Right forelimb (tissue), 1 donor: ENCODE measurements at regions not wholly inside any gene's neighbourhood (a gene's known extent, or its start where the extent isn't known, plus 50 kb on each side); places are given as distances from the start of the nearest gene placed in this dataset.

Source experiments
- DNase-seq: peaks from one replicate; pipeline ENCODE4 v3.0.0-alpha.2; 2018

DNA sequence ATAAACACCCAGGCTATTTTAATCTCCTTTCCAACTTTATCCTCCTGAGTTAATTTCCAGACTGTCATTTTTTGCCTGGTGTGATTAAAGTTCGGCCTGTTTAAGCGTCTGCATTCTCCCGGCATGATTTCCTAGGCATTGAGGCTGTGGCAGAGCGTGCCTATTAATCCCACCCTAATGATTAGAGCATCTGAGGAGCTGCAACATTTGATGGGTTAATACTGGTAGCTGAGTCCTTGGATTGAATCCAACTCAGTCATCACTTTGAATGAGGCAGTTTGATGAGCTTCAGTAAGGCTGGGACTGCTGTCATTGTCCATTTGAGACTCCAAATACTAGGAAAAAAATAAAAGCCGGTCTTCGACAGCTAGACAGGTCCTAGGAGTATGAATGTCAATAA, 882.5 kb downstream of the SLC4A3 start:
- DNase-seq = no peak

DNA sequence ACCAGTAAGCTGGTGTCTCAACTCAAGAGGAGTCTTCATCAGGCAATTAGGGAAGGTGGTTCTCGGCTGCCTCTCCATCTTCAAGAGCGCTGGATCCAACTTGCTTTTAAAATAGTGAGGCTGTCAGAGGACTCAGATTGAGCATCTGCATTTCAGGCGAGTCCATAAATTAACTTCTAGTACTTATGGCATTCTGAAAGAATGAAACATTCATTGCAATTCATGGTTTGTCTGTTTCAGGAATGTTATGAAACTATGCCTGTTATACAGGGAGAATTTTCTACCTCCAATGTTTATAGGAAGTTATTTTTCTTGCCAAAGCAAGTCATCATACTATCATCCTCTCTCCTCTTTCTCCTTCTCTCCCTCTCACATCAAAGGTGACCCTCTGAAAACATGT, 883.2 kb downstream of the SLC4A3 start:
- no peak for DNase-seq

DNA sequence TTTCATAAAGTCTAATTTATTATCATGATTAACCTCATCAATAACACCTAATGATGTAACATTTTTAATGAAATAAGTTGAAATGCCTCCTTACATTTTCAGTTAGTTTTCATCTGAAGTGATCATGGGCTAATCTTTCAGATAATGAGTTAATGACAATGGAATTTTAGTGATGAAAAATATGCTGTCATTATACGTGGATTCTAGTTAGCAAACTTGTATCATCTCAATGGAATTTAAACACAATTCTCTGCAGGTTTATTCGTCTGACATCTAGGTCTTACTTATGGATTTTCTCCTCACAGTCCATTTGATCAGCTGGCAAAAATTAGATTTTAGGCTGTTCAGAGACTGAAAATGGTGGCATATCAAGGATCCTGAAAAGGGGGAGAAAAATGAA, 885.0 kb downstream of the SLC4A3 start:
- no peak for DNase-seq

DNA sequence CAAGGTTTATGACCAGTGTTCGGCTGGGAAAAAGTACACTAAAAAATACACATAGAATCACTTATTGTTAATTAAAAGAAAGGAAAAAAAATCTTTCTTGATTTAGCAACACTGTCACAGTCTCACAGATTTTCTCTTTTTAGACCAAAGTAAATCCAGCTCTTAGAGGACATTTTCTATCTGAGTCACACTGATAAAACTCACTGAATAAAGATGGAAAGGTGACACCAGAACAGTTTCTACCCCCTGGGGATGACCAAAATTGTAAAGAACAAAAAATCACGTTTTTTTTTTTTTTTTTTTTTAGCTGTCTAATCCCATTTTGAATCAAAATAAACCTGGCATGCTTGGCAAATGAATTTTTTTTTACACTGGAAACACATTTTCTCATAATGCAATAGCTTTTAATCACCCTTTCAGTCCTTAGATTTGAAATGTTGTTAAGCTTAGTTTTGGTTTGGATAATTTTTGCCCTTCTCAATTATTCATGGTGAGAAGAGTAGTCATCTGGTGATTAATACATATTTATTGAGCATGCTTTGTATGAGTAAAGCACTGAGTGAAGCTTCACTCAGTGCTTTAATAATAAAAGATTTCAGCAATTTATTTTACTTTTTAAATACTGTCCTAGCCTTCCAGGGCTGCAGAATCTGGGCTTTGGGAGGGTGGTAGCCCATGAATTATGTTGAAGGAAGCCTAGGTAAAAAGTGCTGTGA, 886.3 kb downstream of the SLC4A3 start:
- DNase-seq = no peak

DNA sequence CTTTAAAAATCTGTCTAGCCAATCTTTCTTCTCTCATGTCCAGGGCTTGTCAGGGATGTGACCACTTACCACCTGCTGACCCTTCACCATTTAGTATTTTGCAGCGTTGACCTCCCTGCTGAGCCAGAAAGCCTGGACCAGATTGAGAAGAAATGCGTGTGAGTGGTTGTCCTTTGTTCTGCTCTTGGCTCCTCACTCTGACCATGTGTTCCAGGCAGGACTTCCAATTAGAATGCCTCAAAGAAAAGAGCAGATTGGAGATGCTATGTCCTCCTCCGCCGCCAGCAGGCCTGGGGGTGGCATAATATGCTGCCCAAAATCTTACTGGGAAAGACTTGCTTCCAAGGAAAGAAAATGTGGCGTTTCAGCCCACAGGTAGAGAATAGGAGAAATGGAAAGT, 894.1 kb downstream of the SLC4A3 start:
- DNase-seq = no peak

DNA sequence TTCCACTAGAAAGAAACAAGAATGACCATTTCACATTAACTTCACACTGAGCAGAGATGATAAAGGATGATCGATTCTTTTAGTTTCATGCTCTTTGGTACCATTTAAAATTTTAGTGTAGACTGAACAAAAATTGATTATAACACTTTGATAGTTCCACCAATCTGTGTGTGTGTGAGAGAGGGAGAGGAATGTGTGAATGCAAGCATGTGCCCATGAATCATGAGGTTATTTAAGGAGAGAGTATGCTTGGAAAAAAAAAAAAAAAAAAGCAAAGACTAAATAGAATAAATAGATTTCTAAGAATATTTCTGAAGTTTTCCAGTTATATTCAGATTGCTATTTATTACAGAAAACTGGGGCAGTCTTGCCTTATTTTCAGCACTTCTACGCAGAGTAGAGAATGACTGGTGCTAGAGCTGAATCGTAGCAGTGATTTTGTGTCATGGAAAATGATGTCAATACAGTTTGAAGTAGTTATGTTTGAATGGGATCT, 900.8 kb downstream of the SLC4A3 start:
- no peak for DNase-seq

DNA sequence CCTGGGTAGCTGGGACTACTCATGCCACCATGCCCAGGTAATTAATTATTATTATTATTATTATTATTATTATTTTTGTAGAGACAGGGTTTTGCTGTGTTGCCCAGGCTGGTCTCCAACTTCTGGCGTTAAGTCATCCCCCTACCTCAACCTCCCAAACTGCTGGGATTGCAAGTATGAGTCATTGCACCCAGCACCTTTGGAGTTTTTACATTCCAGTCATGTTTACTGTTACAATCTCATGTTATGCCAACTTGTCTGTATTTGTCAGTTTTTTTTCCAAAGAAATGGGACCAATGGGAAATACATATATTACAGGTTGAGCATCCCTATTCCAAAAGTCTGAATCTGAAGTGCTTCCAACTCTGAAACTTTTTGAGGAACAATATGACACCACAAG, 903.8 kb downstream of the SLC4A3 start:
- no peak for DNase-seq

DNA sequence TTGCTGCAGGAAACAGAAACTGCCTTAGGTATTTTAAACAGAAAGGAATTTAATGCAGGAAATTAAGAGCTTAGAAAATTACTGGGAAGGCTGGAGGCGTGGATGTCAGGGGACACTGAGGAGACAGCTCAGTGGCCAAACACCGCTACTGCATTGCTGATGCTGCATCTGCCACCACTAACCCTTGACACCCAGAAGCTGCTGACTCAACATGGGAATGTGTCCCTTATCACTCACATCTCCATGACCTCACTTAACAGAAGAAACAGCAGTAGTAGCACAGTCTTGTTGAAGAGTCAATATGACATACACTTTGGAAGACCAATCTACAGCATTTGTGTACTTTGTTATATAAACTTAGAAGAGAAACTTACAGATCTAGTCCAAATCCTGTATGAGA, 906.1 kb downstream of the SLC4A3 start:
- DNase-seq = no peak

DNA sequence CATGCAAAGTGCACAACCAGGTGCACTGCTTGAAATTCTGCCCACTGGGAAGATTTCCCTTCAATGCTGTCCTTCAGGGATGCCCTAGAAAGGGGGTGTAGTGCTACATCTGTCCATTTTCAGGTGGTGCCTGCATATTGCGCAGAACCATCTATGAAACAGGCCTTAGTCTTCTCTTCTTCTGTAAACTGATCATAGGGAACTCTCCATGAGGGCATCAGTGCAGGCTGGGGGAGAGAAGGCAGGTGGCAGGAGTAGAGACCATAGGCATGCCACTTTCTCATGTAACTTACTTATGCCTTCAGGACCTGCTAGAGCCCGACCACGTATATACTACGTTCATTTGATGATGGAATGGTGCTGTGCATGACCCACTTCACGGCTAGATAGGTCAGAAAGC, 912.1 kb downstream of the SLC4A3 start:
- no peak for DNase-seq

DNA sequence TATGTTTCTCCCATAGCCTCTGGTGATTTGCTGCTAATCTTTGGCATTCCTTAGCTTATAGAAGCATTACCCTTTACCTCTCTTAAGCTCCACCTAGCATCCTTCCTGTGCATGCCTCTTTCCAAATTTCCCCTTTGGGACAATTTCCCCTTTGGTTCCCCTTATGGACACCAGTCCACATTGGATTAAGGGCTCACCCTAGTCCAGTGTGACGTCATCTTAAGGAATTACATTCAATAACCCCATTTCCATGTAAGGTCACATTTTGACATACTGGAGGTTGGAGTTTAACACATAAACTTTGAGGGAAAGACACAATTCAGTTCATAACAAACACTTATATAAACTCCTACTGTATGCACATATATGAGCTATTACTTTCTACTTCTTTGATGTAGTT, 916.6 kb downstream of the SLC4A3 start:
- DNase-seq = no peak

DNA sequence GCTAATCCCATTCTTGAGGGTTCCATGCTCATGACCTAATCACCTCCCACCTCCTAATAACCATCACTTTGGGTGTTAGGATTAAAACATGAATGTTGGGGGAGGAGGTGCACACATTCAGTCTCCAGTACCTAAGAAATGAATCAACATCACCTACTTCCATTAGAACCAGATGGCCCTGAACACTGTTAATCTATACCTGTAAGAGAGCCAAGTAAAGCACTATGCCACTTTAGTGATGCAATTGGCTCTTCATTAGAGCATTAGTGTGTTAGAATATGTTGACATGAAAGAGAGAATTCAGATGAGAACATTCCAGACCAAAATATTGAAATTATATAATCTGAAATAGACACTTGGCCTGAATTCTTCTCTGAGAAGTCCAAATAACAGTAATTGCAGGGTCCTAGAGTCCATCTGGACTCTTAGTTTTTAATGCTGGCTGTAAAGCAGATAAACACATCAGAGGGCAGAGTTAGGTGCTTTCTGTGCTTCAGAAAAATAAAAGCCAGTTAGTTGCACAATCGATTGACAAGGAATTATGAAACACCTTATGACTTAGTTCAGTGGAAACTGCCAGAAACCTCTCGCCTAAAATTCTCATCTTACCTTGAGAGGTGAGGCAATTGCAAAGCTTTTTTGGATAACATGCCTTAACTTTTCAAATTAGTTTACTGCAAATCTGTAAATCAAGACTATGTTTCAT, 923.7 kb downstream of the SLC4A3 start:
- DNase-seq = no peak

DNA sequence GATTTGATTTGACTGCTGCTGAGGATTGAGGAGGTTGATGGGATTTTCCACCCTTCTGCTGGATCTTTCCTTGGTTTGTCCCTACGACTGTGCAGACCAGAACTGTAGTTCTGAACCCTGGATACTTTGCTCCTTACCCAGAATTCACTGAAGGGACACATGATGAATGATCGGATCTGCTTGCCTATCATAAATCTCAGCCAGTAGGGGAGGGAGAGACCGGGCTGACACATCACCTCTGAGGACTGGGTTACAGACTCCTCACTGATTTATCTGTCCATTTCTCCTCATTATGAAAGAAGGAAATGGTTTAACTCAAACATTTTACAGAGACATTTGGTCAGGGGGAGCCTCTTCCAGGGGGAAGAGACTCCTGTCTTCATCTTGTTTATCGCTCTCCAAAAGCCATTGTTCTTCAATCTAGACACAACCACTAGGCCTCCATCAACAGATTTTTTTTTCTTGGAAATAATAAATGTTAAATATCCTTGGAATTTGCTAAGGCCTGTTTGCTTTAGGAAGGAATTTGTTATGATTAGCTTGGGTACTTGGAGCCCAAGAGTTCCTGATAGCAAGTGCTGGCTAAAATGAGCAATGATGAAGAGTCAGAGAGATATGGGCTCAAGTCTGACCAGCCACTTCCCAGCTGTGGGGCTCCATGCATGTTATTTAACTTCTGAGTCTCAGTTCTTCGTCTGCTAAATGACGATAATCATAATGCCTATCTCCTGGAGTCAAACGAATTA, 925.5 kb downstream of the SLC4A3 start:
- DNase-seq = no peak

DNA sequence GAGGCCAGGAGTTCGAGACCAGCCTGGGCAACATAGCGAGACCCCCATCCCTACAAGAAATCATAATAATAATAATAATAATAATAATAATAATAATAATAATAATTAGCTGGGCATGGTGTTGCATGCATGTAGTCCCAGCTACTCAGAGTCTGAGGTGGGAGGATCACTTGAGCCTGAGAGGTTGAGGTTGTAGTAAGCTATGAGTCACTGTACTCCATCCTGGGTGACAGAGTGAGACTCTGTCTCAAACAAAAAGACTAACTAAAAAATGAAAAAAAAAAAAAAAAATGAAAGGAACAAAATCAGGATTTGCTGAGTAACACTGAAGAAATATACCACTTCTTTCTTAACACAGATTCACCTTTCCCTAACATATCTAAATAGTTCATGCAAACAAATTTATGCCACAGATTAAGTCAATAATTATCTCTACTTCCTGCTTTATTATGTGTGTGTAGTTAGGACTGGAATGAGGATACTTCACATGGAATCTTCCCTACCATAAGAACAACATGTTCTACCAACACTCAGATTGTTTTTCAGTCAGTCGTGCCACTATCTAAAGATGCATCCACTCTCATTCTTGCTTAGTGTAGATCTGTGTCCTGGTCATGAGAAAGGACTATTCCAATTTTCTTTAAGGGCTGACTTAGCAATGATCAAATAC, 928.7 kb downstream of the SLC4A3 start:
- no peak for DNase-seq

DNA sequence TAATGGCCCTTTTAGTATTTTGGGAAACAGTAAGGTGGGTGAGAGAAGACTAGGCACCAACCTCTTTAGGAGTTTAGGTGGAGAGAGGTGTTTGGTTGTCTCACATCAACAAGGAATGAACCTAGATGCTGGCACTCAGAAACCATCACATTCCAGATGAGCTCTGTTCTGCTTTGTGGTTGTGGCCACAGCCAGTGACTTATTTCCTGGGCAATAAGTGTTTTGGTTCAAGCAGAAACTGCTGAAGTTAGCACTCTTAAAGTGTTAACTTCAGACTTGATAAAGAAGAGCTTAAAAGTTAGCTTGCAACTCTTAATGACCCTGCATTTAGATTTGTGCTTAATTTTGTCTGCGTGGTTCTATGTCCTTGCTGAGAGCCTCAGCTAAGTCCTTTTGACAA, 929.2 kb downstream of the SLC4A3 start:
- DNase-seq = no peak

DNA sequence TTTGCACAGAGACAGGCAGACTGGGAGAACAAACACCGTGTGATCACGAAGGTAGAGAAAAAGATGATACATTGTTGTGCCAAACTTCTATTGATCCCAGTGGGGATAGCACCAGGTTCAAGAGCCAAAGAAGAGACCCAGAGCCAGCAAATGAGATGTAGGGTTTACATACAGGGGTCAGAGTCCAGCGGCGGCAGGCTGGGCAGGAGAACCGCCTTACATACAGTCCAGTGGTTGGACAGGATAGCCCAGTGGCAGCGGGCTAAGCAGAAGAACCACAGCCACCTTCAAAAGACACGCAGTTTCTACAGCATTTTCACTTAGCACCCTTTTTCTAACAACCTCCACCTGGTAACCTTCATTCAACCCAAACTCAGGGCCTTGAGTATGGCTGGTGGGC, 932.8 kb downstream of the SLC4A3 start:
- DNase-seq = no peak

DNA sequence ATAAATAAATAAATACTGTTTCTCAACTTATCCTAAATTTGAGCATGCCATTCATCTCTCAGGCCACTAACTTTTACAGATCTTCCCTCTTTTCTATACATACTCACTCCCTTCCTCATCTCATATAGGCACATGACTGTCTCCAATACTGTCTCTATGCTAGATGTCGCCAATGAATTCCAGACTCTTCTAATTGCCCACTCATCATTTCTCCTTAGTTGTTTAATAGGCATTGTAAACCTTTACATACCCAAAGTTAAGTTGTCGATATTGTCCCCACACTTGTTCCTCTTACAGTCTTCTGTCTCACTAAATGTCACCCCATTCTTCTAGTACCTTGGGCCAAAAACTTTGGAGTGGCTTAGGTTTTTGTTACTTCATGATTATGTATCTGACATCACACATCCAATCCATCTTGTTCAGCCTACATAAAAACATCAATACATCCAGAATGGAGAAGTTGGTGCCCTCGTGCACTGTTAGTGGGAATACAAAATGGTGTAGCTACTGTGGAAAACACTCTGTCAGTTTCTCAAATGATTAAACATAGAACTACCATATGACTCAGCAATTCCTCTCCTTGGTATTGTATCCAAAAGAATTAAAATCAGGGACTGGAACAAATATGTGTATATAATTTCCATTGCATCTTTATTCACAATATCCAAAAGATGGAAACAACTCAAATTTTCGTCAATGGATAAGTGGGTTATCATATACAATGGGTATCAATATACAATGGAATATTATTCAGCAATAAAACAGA, 935.1 kb downstream of the SLC4A3 start:
- no peak for DNase-seq

DNA sequence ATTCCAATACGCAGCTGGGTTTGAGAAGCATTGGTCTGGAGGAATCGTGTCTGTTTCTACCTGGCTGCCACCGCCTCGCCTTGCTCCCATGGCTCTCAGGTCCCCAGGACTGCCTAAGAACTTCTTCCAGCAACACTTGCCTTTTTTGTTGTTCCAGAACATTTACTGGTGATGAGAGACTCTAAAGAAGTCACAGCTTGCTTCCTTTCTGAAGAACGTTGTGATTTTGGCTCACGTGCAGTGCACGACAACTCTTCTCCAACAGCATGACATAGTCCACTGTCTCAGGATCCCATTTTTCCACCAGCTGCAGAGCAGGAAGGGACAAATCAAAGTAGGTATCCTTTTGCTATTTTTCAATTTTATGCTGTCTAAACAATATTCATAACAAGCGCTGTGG, 940.9 kb downstream of the SLC4A3 start:
- DNase-seq = peak; percentile 46

DNA sequence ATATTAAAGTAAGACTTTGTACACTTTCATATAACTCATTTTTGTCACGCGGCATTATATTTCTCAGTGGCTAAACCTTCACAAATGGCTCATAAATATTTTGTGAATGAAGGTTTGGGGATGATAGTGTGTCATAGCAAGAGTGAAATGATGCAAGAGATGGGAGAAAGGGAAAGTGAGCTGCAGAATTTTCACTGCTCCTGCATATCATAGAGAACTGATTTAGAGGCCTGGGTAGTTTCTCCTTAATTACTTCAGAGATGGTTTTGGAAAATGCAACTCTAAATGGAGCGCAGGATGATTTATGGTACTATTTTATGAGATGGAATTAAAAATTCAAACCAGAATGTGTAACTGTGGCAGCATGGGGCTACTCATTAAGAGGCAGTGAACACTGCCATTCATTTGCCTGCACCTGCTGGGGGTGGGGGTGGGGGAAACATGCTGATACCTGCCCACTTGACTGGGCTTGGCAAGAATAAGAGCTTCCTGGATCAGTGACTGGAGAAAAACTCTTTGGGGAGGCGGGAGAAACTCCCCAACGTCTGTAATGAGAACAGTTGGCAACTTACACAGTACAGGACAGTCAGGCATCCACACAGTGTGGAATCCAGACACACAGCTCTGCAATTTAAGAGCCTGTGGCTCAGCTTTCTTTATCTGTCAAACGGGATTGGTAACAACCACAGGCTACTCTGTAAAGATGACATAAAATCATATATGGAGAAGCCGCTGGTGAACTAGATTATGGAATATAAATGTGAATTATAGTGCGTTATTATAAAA, 941.9 kb downstream of the SLC4A3 start:
- no peak for DNase-seq

DNA sequence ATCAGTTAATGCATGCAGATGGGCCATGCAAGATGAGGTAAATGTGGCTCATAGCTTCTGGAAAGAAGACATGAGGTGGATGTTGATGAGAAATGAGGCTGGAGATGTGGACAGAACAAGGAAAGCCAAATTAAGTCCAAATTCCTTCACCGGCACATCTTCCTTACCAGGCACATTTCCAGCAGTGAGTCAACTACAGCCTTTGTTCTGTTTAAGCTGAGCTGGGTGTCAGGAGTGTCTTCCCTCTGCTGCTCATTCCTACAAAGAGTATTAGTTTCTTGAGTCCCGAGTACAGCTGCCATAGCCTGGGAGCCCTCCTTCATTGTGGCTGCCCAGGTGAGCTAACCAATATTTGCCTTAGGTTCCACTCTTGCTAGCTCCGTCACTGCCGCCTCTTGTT, 945.0 kb downstream of the SLC4A3 start:
- no peak for DNase-seq

DNA sequence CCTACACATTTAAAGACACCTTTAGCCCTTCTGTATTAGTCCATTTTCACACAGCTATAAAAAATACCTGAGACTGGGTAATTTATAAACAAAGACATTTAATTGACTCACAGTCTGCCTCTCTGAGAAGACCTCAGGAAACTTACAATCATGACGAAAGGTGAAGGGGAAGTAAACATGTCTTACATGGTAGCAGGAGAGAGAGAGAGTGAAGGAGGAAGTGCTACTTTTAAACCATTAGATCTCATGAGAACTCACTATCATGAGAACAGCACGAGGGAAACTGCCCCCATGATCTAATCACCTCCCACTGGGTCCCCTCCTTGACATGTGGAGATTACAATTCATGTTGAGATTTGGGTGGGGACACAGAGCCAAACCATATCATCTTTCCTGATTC, 946.6 kb downstream of the SLC4A3 start:
- DNase-seq = no peak

DNA sequence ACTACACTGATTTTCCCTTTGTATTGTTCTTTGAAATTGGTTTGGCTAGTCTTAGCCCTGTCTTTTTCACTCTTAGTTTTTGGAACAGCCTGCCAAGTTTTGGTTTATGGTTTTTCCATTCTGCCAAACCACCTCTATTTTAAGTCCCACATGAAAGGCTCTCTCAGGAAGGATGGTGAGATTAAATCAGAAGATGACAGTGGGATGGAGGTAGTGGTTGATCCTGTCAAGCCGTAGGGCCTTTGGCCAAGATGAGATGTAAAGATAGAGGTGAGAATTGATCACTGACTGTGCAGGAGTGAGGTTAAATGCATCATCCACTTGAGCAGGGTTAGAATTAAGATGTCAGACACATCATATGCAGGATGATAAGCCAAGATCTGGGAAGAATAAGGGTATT, 948.5 kb downstream of the SLC4A3 start:
- DNase-seq = no peak

DNA sequence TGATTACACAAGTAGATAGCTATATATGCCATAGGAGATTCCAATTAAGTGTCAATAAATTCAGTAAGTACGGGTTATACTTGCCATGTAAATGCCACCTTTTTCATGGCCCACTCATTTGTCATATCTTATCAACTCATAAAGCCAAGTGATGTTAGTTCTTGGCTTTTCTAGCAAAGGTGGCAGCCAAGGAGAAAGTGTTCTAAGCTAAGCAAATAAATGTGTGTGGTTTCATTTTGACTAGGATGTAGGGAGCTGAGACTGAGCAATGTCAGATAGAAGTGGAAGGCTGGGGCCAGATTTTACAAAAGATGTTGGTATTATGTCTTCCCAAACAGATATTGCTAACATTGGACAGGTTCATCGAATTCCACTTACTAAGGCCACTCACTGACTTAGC, 952.0 kb downstream of the SLC4A3 start:
- no peak for DNase-seq
